AG08395 (cell line): ENCODE measurements at regions not wholly inside any gene's neighbourhood (a gene's known extent, or its start where the extent isn't known, plus 50 kb on each side); places are given as distances from the start of the nearest gene placed in this dataset.

ENCODE experiments used
- DNase-seq: peaks from one replicate; pipeline ENCODE4 v3.0.0; 2012; ENCODE audit warnings: mixed read lengths, low spot score

DNA sequence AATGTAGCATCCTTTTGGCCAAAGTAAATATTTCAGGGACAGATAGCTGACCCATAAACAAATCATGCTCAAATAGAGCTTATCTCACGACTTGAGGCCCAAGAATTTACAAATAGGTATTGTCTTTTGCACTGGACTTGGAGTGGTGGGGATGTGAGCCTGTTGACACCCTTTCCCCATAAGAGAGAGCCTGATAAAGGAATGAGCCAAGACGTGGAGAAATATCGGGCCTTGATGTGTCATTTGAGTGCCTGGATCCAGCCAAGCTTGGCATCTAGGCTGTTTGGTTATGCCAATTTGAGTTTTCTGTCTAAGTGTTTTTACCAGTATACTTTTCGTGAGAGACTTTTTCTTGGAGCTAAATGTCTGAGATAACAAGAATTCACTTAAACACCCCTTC lies 112.9 kb upstream of the RGMA start:
- DNase-seq, result no peak

DNA sequence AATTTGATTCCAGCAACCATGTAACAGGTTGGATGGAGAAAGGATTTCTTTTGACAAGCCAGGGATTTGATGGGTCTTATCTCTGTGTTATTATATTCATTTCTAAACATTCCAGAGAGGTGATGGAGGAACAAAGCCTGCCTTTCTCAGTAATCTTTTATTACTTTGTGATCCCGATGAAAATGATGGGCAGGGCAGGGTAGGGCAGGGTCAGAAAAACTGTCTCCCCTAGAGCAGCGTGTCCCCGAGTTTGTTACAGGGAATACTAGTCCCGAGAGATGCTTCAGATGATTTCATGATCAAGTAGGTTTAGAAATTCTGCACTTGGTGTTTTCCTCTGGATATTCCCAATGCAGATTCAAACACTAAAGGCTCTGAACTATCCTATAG lies 111.8 kb upstream of the RGMA start:
- DNase-seq, result no peak

GRCh38 chr15:93200081-93200836 lies 111.2 kb upstream of the RGMA start:
- no peak for DNase-seq

DNA sequence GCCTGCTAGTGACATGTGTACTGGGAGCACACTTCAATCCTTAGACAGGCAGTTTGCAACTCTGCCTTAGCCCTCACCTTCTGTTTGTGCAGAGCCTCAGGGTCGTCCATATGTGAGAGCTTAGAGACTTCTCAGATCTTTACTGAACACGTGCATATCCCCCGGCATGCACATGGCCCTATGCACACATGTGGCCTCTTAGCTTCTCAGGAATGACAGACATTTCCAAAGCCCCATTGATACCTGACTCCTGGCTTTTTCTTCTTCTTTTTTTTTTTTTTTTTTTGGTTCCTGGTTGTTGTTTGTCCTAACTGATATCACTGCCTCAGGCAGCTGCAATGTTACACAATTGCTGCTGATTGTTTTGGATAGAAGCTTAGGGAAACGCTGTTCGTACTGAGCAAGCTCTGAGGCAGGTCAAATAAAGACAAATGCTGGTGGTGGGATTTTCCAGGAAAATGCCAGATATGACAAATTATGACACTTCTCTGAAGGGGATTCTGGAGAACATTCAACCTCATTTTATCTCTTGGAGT lies 107.2 kb upstream of the RGMA start:
- DNase-seq, result no peak

- DNase-seq, result no peak
Measured at GRCh38 chr15:93195109-93195508, 106.1 kb upstream of the RGMA start.

- no peak for DNase-seq
Measured at GRCh38 chr15:93190238-93190637, 101.2 kb upstream of the RGMA start.

- DNase-seq, result no peak
Measured at GRCh38 chr15:93189561-93189960, 100.5 kb upstream of the RGMA start.

- no peak for DNase-seq
Measured at GRCh38 chr15:93188236-93188635, 99.2 kb upstream of the RGMA start.

GRCh38 chr15:93185796-93186195 lies 96.8 kb upstream of the RGMA start:
- no peak for DNase-seq

- DNase-seq, result no peak
Measured at GRCh38 chr15:93182703-93183205, 93.7 kb upstream of the RGMA start.

DNA sequence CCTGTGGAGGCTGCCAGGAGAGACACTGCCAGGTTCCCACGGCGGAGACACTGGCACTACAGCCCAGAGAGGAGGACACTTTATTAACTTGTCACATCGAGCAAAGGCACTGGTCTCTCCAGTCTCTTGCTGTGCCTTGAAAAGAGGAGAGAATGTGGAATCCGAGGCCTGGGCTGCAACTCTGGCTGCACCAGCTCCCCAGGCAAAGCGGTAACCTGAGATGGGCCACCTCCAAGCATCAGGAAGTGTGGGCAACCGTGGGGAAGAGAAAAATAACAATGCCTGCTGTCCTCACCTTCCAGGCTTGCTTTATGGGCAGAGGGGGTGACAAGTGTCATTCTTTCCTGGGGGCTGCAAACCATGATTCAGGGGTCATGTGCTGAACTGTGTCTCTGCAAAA lies 91.6 kb upstream of the RGMA start:
- no peak for DNase-seq

GRCh38 chr15:93180128-93180527 lies 91.1 kb upstream of the RGMA start:
- no peak for DNase-seq

DNA sequence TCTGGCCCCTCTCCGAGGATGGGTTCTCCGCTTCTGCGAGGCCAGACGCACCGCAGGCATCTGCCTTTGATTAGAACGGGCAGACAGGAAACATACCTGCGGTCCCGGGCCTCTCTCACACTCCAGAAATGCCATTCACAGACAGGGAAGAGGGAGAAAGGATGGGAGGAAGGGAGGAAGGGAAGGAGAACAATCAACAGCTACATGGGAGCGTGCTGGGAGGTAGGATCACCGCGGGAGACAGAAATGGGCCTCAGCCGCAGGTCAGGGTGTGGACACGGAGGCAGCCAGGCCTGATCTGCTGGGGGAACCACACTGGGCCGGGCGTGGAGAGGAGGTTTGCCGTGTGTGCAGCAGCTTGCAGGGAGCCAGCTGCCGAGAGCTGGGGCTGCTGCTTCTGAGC lies 90.7 kb upstream of the RGMA start:
- no peak for DNase-seq

- no peak for DNase-seq
Measured at GRCh38 chr15:93179072-93179471, 90.1 kb upstream of the RGMA start.

DNA sequence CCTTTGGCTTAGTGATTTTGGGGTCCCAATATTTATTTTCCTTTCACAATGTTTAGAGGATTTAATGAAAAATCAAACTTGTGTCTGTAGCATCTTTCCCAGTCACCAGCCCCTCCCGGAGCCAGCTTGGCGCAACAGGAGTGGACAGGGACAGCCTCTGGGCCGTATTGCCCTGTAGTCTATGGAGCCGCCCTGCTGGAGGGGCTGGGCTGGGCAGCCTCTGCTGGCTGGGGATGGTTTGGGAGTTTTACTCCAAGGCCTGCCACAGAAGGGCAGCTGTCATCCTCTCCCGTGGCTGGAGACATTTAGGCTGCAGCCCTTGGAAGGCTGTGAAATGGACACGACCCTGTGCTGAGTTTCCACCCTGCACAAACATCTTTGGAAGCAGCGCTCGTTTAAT lies 89.4 kb upstream of the RGMA start:
- DNase-seq, result no peak

GRCh38 chr15:93176065-93176464 lies 87.1 kb upstream of the RGMA start:
- DNase-seq, result no peak

- DNase-seq, result no peak
Measured at GRCh38 chr15:93174836-93175235, 85.8 kb upstream of the RGMA start.

DNA sequence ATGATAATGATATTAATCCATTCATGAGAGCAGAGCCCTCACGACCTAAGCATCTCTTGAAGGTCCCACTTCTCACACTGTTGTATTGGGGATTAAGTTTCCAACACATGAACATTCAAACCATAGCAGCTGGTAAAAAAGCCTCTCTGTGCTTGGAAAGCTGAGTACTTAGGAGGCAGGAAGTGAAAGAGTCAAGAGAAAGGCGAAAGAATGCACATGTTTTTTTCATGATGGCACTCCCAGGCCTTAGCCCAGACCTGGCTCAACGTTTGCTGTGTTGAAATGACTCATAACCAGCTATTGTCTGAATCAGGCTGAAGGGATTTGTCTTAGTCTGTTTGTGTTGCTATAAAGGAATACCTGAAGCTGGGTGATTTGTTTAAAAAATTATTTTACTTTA lies 84.4 kb upstream of the RGMA start:
- peak; percentile 76 for DNase-seq

DNA sequence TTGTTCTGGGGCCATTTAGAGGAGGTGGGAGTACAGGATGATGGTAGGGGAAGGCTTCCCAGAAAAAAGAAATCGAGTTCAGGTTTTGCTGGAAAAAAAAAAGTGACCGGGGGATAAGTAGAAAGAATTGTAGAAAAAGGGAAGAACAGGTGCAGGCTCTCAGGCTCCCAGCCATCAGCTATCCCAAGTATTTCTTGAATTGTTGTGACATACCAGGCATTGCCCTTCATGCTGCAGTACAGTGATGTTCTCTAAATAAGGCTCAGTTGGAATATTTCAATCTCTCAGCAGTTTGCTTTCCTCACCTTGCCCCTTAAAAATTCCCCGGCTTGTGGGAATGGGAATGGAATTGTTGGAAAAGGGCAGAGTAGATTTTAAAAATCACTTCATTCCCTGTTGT lies 82.5 kb upstream of the RGMA start:
- DNase-seq, result no peak

- no peak for DNase-seq
Measured at GRCh38 chr15:93170329-93170728, 81.3 kb upstream of the RGMA start.

GRCh38 chr15:93168910-93169309 lies 79.9 kb upstream of the RGMA start:
- no peak for DNase-seq

- no peak for DNase-seq
Measured at GRCh38 chr15:93167291-93167690, 78.3 kb upstream of the RGMA start.

DNA sequence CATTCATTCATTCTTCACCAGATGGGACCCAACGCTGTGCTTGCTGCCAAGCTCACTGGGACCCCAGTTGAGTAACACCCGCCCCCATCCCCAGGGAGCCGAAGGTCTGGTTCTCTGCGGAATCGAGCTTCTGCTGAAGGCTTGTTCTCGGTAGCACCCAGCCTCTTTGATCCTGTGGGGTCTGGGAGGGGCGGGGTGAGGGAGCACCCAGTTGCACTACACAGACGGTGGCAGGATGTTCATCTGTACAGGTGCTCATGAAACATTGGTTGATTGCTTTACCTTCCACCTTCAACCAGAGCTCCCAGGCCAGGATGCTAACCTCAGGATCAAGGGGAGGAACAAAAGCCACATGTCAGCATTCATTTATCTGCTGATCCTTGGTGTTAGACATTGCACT lies 77.7 kb upstream of the RGMA start:
- no peak for DNase-seq
